Sigmoid colon (tissue), 6 donors: ENCODE measurements at regions not wholly inside any gene's neighbourhood (a gene's known extent, or its start where the extent isn't known, plus 50 kb on each side); places are given as distances from the start of the nearest gene placed in this dataset.
A peak's percentile ranks its signal among the peaks of the same experiment; 100 is the strongest.

Source experiments
- DNase-seq: peaks from one replicate; pipeline ENCODE4 v3.0.0-alpha.2; 2019
- H3K27ac ChIP-seq, 4 donors: fragments of 200-600 bp; sonication (generic); one replicate each; pipeline ENCODE4 v1.5.1; 2016 to 2019; ENCODE audit warnings: mild to moderate bottlenecking in 1 of 4
- H3K27me3 ChIP-seq, 3 donors: fragments of 200-600 bp; sonication (generic); one replicate each; pipeline ENCODE4 v1.5.1; 2019; ENCODE audit warnings: mild to moderate bottlenecking in 1 of 3
- H3K36me3 ChIP-seq, 4 donors: fragments of 200-600 bp; sonication (generic); one replicate each; pipeline ENCODE4 v1.5.1; 2016 to 2019
- H3K4me1 ChIP-seq, 4 donors: fragments of 200-600 bp; sonication (generic); one replicate each; pipeline ENCODE4 v1.5.1; 2017 to 2019
- H3K4me3 ChIP-seq, 4 donors: fragments of 200-600 bp; sonication (generic); one replicate each; pipeline ENCODE4 v1.5.1; 2017 to 2019; ENCODE audit warnings: mild to moderate bottlenecking in 2 of 4, moderate library complexity in 1 of 4
- H3K9me3 ChIP-seq, 4 donors: fragments of 200-600 bp in 3 of 4; sonication (generic) in 3 of 4; one replicate each; pipeline versions ENCODE4 v1.5.1 to v1.6.1; 2013 to 2019
- CTCF ChIP-seq, 4 experiments: fragments of 450-650 bp in 3 of 4; fragments of 200-600 bp in 1 of 4; IDR thresholded peaks; one replicate each; pipeline ENCODE4 v1.5.1; 2016 to 2019; ENCODE audit warnings: antibody characterized with exemption in 4 of 4, mild to moderate bottlenecking in 3 of 4, moderate library complexity in 2 of 4
- EP300 ChIP-seq, 4 donors: sonication (generic); formaldehyde crosslinking; IDR thresholded peaks; one replicate each; pipeline ENCODE4 v1.6.1; 2017; ENCODE audit warnings: antibody characterized with exemption in 4 of 4
- POLR2A ChIP-seq, 2 donors: fragments of 450-650 bp; IDR thresholded peaks; one replicate each; pipeline ENCODE4 v1.6.1; 2016; ENCODE audit warnings: antibody characterized with exemption in 2 of 2, mild to moderate bottlenecking in 2 of 2, moderate library complexity in 2 of 2
- POLR2AphosphoS5 ChIP-seq, 4 donors: sonication (generic); formaldehyde crosslinking; IDR thresholded peaks; one replicate each; pipeline ENCODE4 v1.6.1; 2017; ENCODE audit warnings: antibody characterized with exemption in 4 of 4
- WGBS, 2 donors: extraction: QIAGEN DNeasy Blood & Tissue Kit; methylation state at CpG; one replicate each; pipeline ENCODE4 v1.1.7; 2013; 5-methylcytosine and 5-hydroxymethylcytosine counted together
- intact Hi-C: fragments of 100-400 bp; cut with DNase I; formaldehyde crosslinking; loops from one replicate; pipeline ENCODE4 v1.15.1; 2023
- donor health status: healthy with polysubstance abuse.
- donor health status: healthy.

GRCh38 chr3:65251375-65251774 lies 563.6 kb upstream of the ADAMTS9 start:
- no peaks in the 10 kb centered on the region for H3K36me3 ChIP-seq
- 65 to 89% methylated on average over 2 of the region's 2 CpGs for WGBS, 2 donors
- no peak for TF ChIP-seq POLR2A (IDR thresholded peaks at IDR 0.05)
- no peak for TF ChIP-seq EP300 (IDR thresholded peaks at IDR 0.05)
- TF ChIP-seq CTCF (IDR thresholded peaks at IDR 0.05): no peak
- no peak for TF ChIP-seq POLR2AphosphoS5 (IDR thresholded peaks at IDR 0.05)
- no peak overlapping the region for H3K27ac ChIP-seq
- H3K9me3 ChIP-seq: no peaks in the 10 kb centered on the region
- no peaks in the 10 kb centered on the region for H3K4me1 ChIP-seq
- no peak for DNase-seq
- H3K27me3 ChIP-seq: no peaks in the 10 kb centered on the region
- H3K4me3 ChIP-seq: no peak overlapping the region
- intact Hi-C loops: no loop called here

GRCh38 chr3:65246561-65246960 lies 558.8 kb upstream of the ADAMTS9 start:
- Histone ChIP-seq H3K27ac (no peak overlapping the region), H3K4me1 (peaks cover 0 to 9% (median 7%) of the 10 kb centered on the region in 4 donors), H3K4me3 (no peak overlapping the region), H3K27me3 (no peaks in the 10 kb centered on the region), H3K9me3 (no peaks in the 10 kb centered on the region), H3K36me3 (no peaks in the 10 kb centered on the region)
- no peak for DNase-seq
- intact Hi-C loops: loop anchor here (5.0 kb wide), 1 partner anchor 559 kb away; the partner anchor contains the start of gene ADAMTS9
- TF ChIP-seq EP300 (IDR thresholded peaks at IDR 0.05): no peak
- TF ChIP-seq POLR2A (IDR thresholded peaks at IDR 0.05): no peak
- TF ChIP-seq POLR2AphosphoS5 (IDR thresholded peaks at IDR 0.05): no peak
- TF ChIP-seq CTCF (IDR thresholded peaks at IDR 0.05): no peak
- 63 to 80% methylated on average over 6 of the region's 6 CpGs for WGBS, 2 donors

GRCh38 chr3:65245133-65246063 lies 557.6 kb upstream of the ADAMTS9 start:
- H3K27me3 ChIP-seq: no peaks in the 10 kb centered on the region
- DNase-seq: no peak
- no peak overlapping the region for H3K27ac ChIP-seq
- H3K9me3 ChIP-seq: no peaks in the 10 kb centered on the region
- intact Hi-C loops: loop anchor here (1.0 to 5.0 kb wide), 2 partner anchors 558 to 712 kb away; partner anchors contain the start of gene ADAMTS9
- H3K4me1 ChIP-seq: peaks cover 0 to 9% (median 7%) of the 10 kb centered on the region in 4 donors
- WGBS, 2 donors: 60 to 66% methylated on average over 9 of the region's 9 CpGs
- H3K36me3 ChIP-seq: no peaks in the 10 kb centered on the region
- H3K4me3 ChIP-seq: no peak overlapping the region
- TF ChIP-seq POLR2A (IDR thresholded peaks at IDR 0.05): no peak
- TF ChIP-seq CTCF (IDR thresholded peaks at IDR 0.05): peak in 3 of 4 experiments; percentile 27 to 51 (median 43)

- WGBS, 2 donors: 81 to 84% methylated on average over 6 of the region's 6 CpGs
- H3K4me3 ChIP-seq: no peak overlapping the region
- intact Hi-C loops: no loop called here
- no peak for TF ChIP-seq POLR2AphosphoS5 (IDR thresholded peaks at IDR 0.05)
- TF ChIP-seq EP300 (IDR thresholded peaks at IDR 0.05): no peak
- no peak for TF ChIP-seq POLR2A (IDR thresholded peaks at IDR 0.05)
- no peak for TF ChIP-seq CTCF (IDR thresholded peaks at IDR 0.05)
- no peaks in the 10 kb centered on the region for H3K27me3 ChIP-seq
- no peaks in the 10 kb centered on the region for H3K36me3 ChIP-seq
- peaks cover 0 to 3% (median 2%) of the 10 kb centered on the region in 4 donors for H3K4me1 ChIP-seq
- no peak overlapping the region for H3K27ac ChIP-seq
- DNase-seq: no peak
- no peaks in the 10 kb centered on the region for H3K9me3 ChIP-seq
Measured at GRCh38 chr3:65240366-65240765, 552.6 kb upstream of the ADAMTS9 start.
